Stimulated activated CD4-positive, alpha-beta T cell treated with anti-CD3 and anti-CD28 coated beads, Interleukin-15, amount 100 ng/mL, for 48 hours (primary cell): ENCODE measurements at regions not wholly inside any gene's neighbourhood (a gene's known extent, or its start where the extent isn't known, plus 50 kb on each side); places are given as distances from the start of the nearest gene placed in this dataset.
A peak's percentile ranks its signal among the peaks of the same experiment; 100 is the strongest.
"Not testable (repeated sequence)": the region's sequence is repeated elsewhere in the genome, so short reads cannot be mapped to it uniquely, and the experiment has no call there.

ENCODE experiments used
- DNase-seq, 2 donors: peaks; one replicate each; pipeline ENCODE4 v3.0.0-alpha.2; 2020; ENCODE audit warnings: low read depth in 2 of 2

- DNase-seq = not testable (repeated sequence)
Observed at GRCh38 chr1:99444211-99444927, 180.1 kb downstream of the PLPPR4 start.

- DNase-seq = no peak
Observed at GRCh38 chr1:99445071-99445470, 180.8 kb downstream of the PLPPR4 start.

GRCh38 chr1:99445486-99445885, 181.2 kb downstream of the PLPPR4 start:
- no peak for DNase-seq

GRCh38 chr1:99447721-99448120, 183.4 kb downstream of the PLPPR4 start:
- DNase-seq = no peak

GRCh38 chr1:99455760-99456159, 190.2 kb upstream of the PALMD start:
- no peak for DNase-seq

- DNase-seq = no peak
Observed at GRCh38 chr1:99456536-99456935, 189.4 kb upstream of the PALMD start.

GRCh38 chr1:99457381-99458165, 188.3 kb upstream of the PALMD start:
- DNase-seq = no peak

GRCh38 chr1:99461499-99461898, 184.4 kb upstream of the PALMD start:
- DNase-seq = no peak

- no peak for DNase-seq
Observed at GRCh38 chr1:99464738-99465137, 181.2 kb upstream of the PALMD start.

GRCh38 chr1:99465176-99465900, 180.6 kb upstream of the PALMD start:
- DNase-seq = no peak

- no peak for DNase-seq
Observed at GRCh38 chr1:99467645-99468044, 178.3 kb upstream of the PALMD start.

GRCh38 chr1:99469550-99469971, 176.4 kb upstream of the PALMD start:
- DNase-seq = no peak

GRCh38 chr1:99472893-99473292, 173.0 kb upstream of the PALMD start:
- no peak for DNase-seq

GRCh38 chr1:99474350-99474893, 171.5 kb upstream of the PALMD start:
- DNase-seq = no peak

GRCh38 chr1:99476058-99476457, 169.9 kb upstream of the PALMD start:
- no peak for DNase-seq

GRCh38 chr1:99481391-99481996, 164.4 kb upstream of the PALMD start:
- peak in 1 of 2 donors; percentile 4 for DNase-seq

- DNase-seq = no peak
Observed at GRCh38 chr1:99482286-99482685, 163.6 kb upstream of the PALMD start.

GRCh38 chr1:99482750-99483149, 163.2 kb upstream of the PALMD start:
- no peak for DNase-seq

GRCh38 chr1:99490031-99490430, 155.9 kb upstream of the PALMD start:
- DNase-seq = no peak

GRCh38 chr1:99496067-99496466, 149.8 kb upstream of the PALMD start:
- DNase-seq = no peak

- no peak for DNase-seq
Observed at GRCh38 chr1:99497690-99498089, 148.2 kb upstream of the PALMD start.

GRCh38 chr1:99500541-99500940, 145.4 kb upstream of the PALMD start:
- no peak for DNase-seq
